ENCODE measurements at regions not wholly inside any gene's neighbourhood (a gene's known extent, or its start where the extent isn't known, plus 50 kb on each side); places are given as distances from the start of the nearest gene placed in this dataset.
"Not testable (repeated sequence)": the region's sequence is repeated elsewhere in the genome, so short reads cannot be mapped to it uniquely, and the experiment has no call there.

DNA sequence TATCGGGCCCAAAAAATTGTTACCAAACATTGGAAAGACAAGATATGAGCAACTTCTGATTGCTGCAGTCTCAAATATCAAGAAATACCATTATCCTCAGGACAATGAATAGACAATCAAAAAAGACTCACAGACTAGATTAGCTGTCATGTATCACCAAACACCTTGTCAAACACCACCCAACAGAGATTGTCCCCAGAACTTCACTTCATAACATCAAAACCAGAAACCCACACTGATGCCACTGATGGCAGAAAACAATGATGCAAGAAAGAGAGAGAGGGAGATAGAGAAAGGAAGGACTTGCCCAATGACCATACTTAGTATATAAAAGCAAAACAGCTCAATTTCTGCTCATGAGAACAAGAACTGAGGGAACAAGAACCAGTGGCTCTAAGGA is 56.0 kb upstream of the PPIAL4F start:
- TF ChIP-seq, protein P1, sequence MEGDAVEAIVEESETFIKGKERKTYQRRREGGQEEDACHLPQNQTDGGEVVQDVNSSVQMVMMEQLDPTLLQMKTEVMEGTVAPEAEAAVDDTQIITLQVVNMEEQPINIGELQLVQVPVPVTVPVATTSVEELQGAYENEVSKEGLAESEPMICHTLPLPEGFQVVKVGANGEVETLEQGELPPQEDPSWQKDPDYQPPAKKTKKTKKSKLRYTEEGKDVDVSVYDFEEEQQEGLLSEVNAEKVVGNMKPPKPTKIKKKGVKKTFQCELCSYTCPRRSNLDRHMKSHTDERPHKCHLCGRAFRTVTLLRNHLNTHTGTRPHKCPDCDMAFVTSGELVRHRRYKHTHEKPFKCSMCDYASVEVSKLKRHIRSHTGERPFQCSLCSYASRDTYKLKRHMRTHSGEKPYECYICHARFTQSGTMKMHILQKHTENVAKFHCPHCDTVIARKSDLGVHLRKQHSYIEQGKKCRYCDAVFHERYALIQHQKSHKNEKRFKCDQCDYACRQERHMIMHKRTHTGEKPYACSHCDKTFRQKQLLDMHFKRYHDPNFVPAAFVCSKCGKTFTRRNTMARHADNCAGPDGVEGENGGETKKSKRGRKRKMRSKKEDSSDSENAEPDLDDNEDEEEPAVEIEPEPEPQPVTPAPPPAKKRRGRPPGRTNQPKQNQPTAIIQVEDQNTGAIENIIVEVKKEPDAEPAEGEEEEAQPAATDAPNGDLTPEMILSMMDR (IDR thresholded peaks at IDR 0.05), result not testable (repeated sequence)
- TF ChIP-seq POLR2A (IDR thresholded peaks at IDR 0.05), result not testable (repeated sequence)

Data from esophagus squamous epithelium (tissue), 4 donors.